ENCODE measurements at regions not wholly inside any gene's neighbourhood (a gene's known extent, or its start where the extent isn't known, plus 50 kb on each side); places are given as distances from the start of the nearest gene placed in this dataset.

- Histone ChIP-seq H3K4me1 (ENCODE audit: low read depth) (no peaks in the 10 kb centered on the region), H3K4me3 (no peak overlapping the region), H3K9me3 (no peaks in the 10 kb centered on the region), H3K36me3 (ENCODE audit: low read depth) (no peaks in the 10 kb centered on the region)
- DNase-seq (no peak), ATAC-seq (no peak)
- intact Hi-C loops (cut with DNase I, micrococcal nuclease), result no loop called here
- no peak for TF ChIP-seq CTCF (IDR thresholded peaks at IDR 0.05)
These were observed 764.8 kb downstream of the RNF144A start for GRCh38 chr2:7681881-7682461.

- ATAC-seq, result no peak
- Histone ChIP-seq H3K36me3 (ENCODE audit: low read depth) (no peaks in the 10 kb centered on the region), H3K4me3 (no peak overlapping the region), H3K4me1 (ENCODE audit: low read depth) (no peaks in the 10 kb centered on the region), H3K9me3 (no peaks in the 10 kb centered on the region)
- intact Hi-C loops (cut with DNase I, micrococcal nuclease), result no loop called here
- DNase-seq, result no peak
- no peak for TF ChIP-seq CTCF (IDR thresholded peaks at IDR 0.05)
These were observed 766.0 kb downstream of the RNF144A start for GRCh38 chr2:7683196-7683595.

DNA sequence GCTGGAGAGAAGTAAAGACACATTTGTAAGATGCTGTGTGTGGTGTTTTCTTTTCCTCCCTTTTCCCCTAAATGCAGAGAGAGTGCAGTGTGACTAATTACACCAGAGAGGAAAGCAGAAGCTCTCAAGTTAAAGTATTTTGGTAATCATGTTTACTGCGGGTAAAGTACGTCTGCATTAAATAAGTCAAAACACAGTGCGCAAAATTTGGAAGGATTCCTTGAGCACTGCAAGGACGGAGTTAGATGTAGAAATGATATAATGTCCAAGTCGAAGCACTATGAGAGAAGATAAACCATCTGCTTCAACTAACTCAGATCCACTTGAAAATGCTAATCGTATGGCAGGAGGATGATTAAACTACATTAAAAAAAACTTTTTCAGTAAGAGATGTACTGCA is 766.5 kb downstream of the RNF144A start:
- intact Hi-C loops (cut with DNase I, micrococcal nuclease), result no loop called here
- H3K36me3 ChIP-seq (ENCODE audit: low read depth), result no peaks in the 10 kb centered on the region
- no peaks in the 10 kb centered on the region for H3K9me3 ChIP-seq
- ATAC-seq (no peak), DNase-seq (no peak)
- no peaks in the 10 kb centered on the region for H3K4me1 ChIP-seq (ENCODE audit: low read depth)
- no peak overlapping the region for H3K4me3 ChIP-seq
- TF ChIP-seq CTCF (IDR thresholded peaks at IDR 0.05), result no peak

DNA sequence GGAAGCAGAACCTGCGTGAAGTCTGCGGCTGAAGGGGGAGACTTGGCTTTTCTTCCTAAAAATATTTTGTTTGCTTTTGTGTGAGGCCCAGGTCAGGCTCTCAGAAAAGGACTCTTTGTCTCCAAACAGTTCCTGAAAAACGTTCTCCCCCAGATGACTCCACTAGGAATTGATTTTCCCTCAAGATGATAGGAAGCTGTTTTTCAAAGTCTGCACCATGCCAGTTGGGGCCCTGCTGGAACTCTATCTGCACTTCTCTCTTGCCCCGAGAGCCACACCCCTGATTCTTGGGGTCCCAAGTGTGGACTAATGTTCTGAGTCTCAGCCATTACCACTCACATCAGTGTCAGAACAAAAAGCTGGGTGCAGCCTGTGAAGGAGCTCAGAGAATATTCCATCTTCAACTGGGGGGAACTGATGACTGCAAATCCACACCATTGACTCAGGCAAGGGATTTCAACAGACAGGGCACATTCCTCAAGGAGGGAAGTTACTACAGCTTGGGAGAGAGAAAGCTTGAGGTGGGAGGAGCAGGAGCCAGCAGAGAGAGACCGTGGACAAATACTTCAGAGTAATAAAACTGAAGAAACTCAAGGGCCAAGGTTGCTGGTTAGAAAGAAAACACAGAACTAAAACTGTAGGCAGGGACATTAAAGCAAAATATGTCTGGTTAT is 768.3 kb downstream of the RNF144A start:
- ATAC-seq, result no peak
- no peaks in the 10 kb centered on the region for H3K4me1 ChIP-seq (ENCODE audit: low read depth)
- H3K36me3 ChIP-seq (ENCODE audit: low read depth), result no peaks in the 10 kb centered on the region
- DNase-seq, result no peak
- intact Hi-C loops (cut with DNase I, micrococcal nuclease), result no loop called here
- no peak overlapping the region for H3K4me3 ChIP-seq
- TF ChIP-seq CTCF (IDR thresholded peaks at IDR 0.05), result no peak
- H3K9me3 ChIP-seq, result no peaks in the 10 kb centered on the region

DNA sequence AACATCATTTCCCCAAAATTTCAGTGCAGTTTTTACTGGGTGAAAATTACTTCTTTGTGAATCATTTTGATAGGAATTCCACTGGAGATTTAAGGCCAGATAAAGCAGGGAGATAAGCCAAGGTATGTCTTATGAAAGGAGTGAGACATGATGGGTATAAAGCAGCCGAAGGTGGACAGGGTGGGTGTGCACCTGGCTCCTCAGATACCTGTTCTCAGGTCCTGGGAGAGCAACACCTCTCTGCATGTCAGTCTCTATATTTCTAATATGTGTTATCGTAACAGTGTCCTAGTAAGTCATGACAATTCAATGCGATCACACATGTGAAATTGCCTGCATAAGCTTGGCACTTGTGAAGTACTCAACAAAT is 768.8 kb downstream of the RNF144A start:
- TF ChIP-seq CTCF (IDR thresholded peaks at IDR 0.05), result no peak

More for the DNA sequence above, 768.8 kb downstream of the RNF144A start:
- intact Hi-C loops (cut with DNase I, micrococcal nuclease), result no loop called here
- Histone ChIP-seq H3K4me1 (ENCODE audit: low read depth) (no peaks in the 10 kb centered on the region), H3K36me3 (ENCODE audit: low read depth) (no peaks in the 10 kb centered on the region), H3K9me3 (no peaks in the 10 kb centered on the region), H3K4me3 (no peak overlapping the region)
- DNase-seq (no peak), ATAC-seq (no peak)

Measured in mucosa of descending colon (tissue), 3 donors.